GM23248 (cell line): ENCODE measurements at regions not wholly inside any gene's neighbourhood (a gene's known extent, or its start where the extent isn't known, plus 50 kb on each side); places are given as distances from the start of the nearest gene placed in this dataset.

Experiments
- EZH2 ChIP-seq: fragments of 200-600 bp; sonication (generic); IDR thresholded peaks from 2 replicates; pipeline ENCODE4 v1.6.1; 2018; ENCODE audit warnings: antibody characterized with exemption, mild to moderate bottlenecking; ENCODE audit not compliant: insufficient read depth, poor library complexity, severe bottlenecking
- EZH2phosphoT487 ChIP-seq: fragments of 200-600 bp; sonication (generic); IDR thresholded peaks from 2 replicates; pipeline ENCODE4 v1.6.1; 2018; ENCODE audit warnings: antibody characterized with exemption, moderate library complexity, mild to moderate bottlenecking, low read depth; ENCODE audit not compliant: insufficient read depth

DNA sequence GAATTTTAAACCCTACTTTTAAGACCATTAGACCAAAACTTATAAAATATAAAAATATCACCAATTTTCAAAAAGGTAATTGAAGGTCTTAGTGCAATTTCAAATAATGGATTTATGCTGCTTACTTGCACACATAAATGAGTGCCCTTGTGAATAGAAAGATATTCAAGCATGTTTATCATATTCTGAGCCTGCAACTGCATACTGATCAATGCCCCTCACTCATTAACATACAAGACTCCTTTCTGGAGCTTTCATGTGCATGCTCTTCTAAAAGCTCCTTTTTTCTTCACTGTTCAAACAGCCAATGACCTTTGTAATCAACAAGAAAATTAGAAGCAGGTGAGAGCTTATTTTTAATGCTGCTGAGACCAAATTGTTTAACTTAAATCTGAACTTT, 1139.3 kb downstream of the HACE1 start:
- no peak for TF ChIP-seq EZH2
- no peak for TF ChIP-seq EZH2phosphoT487
